ENCODE measurements at regions not wholly inside any gene's neighbourhood (a gene's known extent, or its start where the extent isn't known, plus 50 kb on each side); places are given as distances from the start of the nearest gene placed in this dataset.

- DNase-seq = no peak
Observed at GRCh38 chr2:19540739-19541525, 182.5 kb upstream of the OSR1 start.

GRCh38 chr2:19538411-19538963 is 180.1 kb upstream of the OSR1 start:
- no peak for DNase-seq

- DNase-seq = no peak
Observed at GRCh38 chr2:19536136-19536535, 177.7 kb upstream of the OSR1 start.

- DNase-seq = no peak
Observed at GRCh38 chr2:19532547-19533196, 174.2 kb upstream of the OSR1 start.

- DNase-seq = no peak
Observed at GRCh38 chr2:19529677-19530076, 171.3 kb upstream of the OSR1 start.

- no peak for DNase-seq
Observed at GRCh38 chr2:19527771-19528170, 169.3 kb upstream of the OSR1 start.

- no peak for DNase-seq
Observed at GRCh38 chr2:19525313-19525712, 166.9 kb upstream of the OSR1 start.

GRCh38 chr2:19519045-19519444 is 160.6 kb upstream of the OSR1 start:
- no peak for DNase-seq

- DNase-seq = no peak
Observed at GRCh38 chr2:19507137-19507536, 148.7 kb upstream of the OSR1 start.

GRCh38 chr2:19505199-19506136 is 147.0 kb upstream of the OSR1 start:
- DNase-seq = no peak

GRCh38 chr2:19504400-19505198 is 146.2 kb upstream of the OSR1 start:
- no peak for DNase-seq

GRCh38 chr2:19503915-19504314 is 145.5 kb upstream of the OSR1 start:
- DNase-seq = no peak

- DNase-seq = no peak
Observed at GRCh38 chr2:19503406-19503805, 145.0 kb upstream of the OSR1 start.

- no peak for DNase-seq
Observed at GRCh38 chr2:19500126-19500525, 141.7 kb upstream of the OSR1 start.

- DNase-seq = no peak
Observed at GRCh38 chr2:19496646-19497045, 138.2 kb upstream of the OSR1 start.

- DNase-seq = no peak
Observed at GRCh38 chr2:19494241-19494640, 135.8 kb upstream of the OSR1 start.

- DNase-seq = no peak
Observed at GRCh38 chr2:19491796-19492195, 133.4 kb upstream of the OSR1 start.

GRCh38 chr2:19490846-19491435 is 132.5 kb upstream of the OSR1 start:
- no peak for DNase-seq

GRCh38 chr2:19488009-19488691 is 129.7 kb upstream of the OSR1 start:
- DNase-seq = no peak

GRCh38 chr2:19484736-19485135 is 126.3 kb upstream of the OSR1 start:
- no peak for DNase-seq

- DNase-seq = no peak
Observed at GRCh38 chr2:19480673-19481072, 122.2 kb upstream of the OSR1 start.

All from suppressor macrophage (primary cell).